Motor neuron (in vitro differentiated cells): ENCODE measurements at regions not wholly inside any gene's neighbourhood (a gene's known extent, or its start where the extent isn't known, plus 50 kb on each side); places are given as distances from the start of the nearest gene placed in this dataset.
A peak's percentile ranks its signal among the peaks of the same experiment; 100 is the strongest.

Experiments
- ATAC-seq, 8 experiments: fragments of 200-7000 bp; cut with Tn5 transposase; replicated peaks in 6 of 8; 2 replicates each; pipeline ENCODE4 v1.8.0; 2021; ENCODE audit warnings: mild to moderate bottlenecking in 8 of 8, moderate library complexity in 8 of 8
- H3K27ac ChIP-seq, 2 donors: fragments of 250-450 bp; sonication (Bioruptor Pico); 2 replicates each; pipeline ENCODE4 v1.9.0; 2021; ENCODE audit warnings: antibody characterized with exemption in 2 of 2, mild to moderate bottlenecking in 2 of 2, moderate library complexity in 1 of 2
- H3K4me1 ChIP-seq, 2 donors: fragments of 250-450 bp; sonication (Bioruptor Pico); replicated peaks in 1 of 2; 2 replicates each; pipeline ENCODE4 v1.6.1; 2021; ENCODE audit warnings: antibody characterized with exemption in 2 of 2, mild to moderate bottlenecking in 2 of 2, moderate library complexity in 1 of 2
- H3K4me3 ChIP-seq, 5 donors: fragments of 250-450 bp; sonication (Bioruptor Pico); 2 replicates each; pipeline ENCODE4 v1.9.0; 2021; ENCODE audit warnings: antibody characterized with exemption in 5 of 5, mild to moderate bottlenecking in 5 of 5, moderate library complexity in 4 of 5
- WGBS, 10 experiments: fragments of 450-650 bp; shearing (Covaris generic); methylation state at CpG; one replicate each; pipeline ENCODE4 v1.0.0; 2022; 5-methylcytosine and 5-hydroxymethylcytosine counted together
- in situ Hi-C, 9 experiments: fragments of 400-800 bp; cut with MboI; loops; one replicate each; pipeline ENCODE4 v1.15.0; 2021; ENCODE audit warnings: low sequenced_read_pairs in 9 of 9, low pct_unique_long_range_greater_than_20kb in 2 of 9; ENCODE audit not compliant: unreplicated experiment in 9 of 9

GRCh38 chr2:176642074-176642473 is 372.8 kb downstream of the MTX2 start:
- no peak for ATAC-seq
- H3K27ac ChIP-seq: no peak overlapping the region
- in situ Hi-C loops: loop anchor here in 5 of 9 experiments (10.0 to 25.0 kb wide), 4 partner anchors 155 to 517 kb away; partner anchors contain the start of genes HOXD8 (in 3 of the 5) and HOXD9 (in 1 of the 5)
- WGBS, 10 experiments: 7 to 78% (median 33%) methylated on average over 1 to 4 of the region's 4 CpGs; no CpG with 5 or more reads in 3 of the 10 experiments
- H3K4me3 ChIP-seq: no peak overlapping the region
- peaks cover 7 to 8% of the 10 kb centered on the region in 2 donors for H3K4me1 ChIP-seq

GRCh38 chr2:176643646-176644045 is 374.4 kb downstream of the MTX2 start:
- WGBS, 10 experiments: 7 to 97% (median 63%) methylated on average over 2 to 6 of the region's 8 CpGs; no CpG with 5 or more reads in 1 of the 10 experiments
- in situ Hi-C loops: loop anchor here in 5 of 9 experiments (10.0 to 25.0 kb wide), 4 partner anchors 156 to 519 kb away; partner anchors contain the start of genes HOXD8 (in 3 of the 5) and HOXD9 (in 1 of the 5)
- ATAC-seq: peak in 5 of 8 experiments; percentile 95 to 100 (median 99)

GRCh38 chr2:176645494-176645893 is 376.3 kb downstream of the MTX2 start:
- H3K4me1 ChIP-seq: peaks cover 7 to 8% of the 10 kb centered on the region in 2 donors
- H3K27ac ChIP-seq: no peak overlapping the region
- ATAC-seq: no peak
- in situ Hi-C loops: loop anchor here in 5 of 9 experiments (5.0 to 25.0 kb wide), 5 partner anchors 158 to 521 kb away; partner anchors contain the start of genes HOXD8 (in 4 of the 5) and HOXD9 (in 1 of the 5)
- no peak overlapping the region for H3K4me3 ChIP-seq
- 80 to 100% (median 95%) methylated on average over 1 to 3 of the region's 3 CpGs; no CpG with 5 or more reads in 2 of the 10 experiments for WGBS, 10 experiments

More at GRCh38 chr2:176643646-176644045, 374.4 kb downstream of the MTX2 start:
- no peak overlapping the region for H3K4me3 ChIP-seq
- peaks cover 7 to 8% of the 10 kb centered on the region in 2 donors for H3K4me1 ChIP-seq
- H3K27ac ChIP-seq: no peak overlapping the region

DNA sequence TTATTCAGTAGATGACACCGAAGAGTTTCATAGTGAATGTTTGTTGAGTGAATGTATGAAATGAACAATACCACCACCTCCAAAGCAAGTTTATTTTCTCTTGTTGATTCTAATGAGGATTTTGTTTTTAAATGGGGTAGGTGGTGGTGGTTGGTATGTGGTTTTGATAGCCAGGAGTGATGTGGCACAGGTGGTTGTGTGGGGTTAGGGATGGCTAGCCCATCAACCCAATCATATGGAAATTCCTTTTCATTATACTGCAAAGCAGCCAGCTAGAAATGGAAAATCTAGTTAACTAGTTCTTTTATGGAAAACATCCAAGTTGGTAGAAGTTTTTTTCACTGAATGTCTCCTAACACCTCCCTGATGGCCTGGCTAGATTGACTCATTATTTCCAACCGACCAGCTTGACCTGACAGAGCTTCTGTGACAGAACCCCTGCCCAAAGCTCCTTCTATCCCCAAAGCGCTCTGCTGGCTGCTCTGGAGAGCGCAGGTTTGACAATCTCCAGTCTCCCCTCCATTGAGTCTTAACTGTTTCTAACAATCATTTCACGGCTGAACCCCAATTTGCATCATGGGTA is 376.9 kb downstream of the MTX2 start:
- in situ Hi-C loops: loop anchor here in 5 of 9 experiments (5.0 to 25.0 kb wide), 5 partner anchors 159 to 521 kb away; partner anchors contain the start of genes HOXD8 (in 4 of the 5) and HOXD9 (in 1 of the 5)
- no peak overlapping the region for H3K27ac ChIP-seq
- WGBS, 10 experiments: 20 to 100% (median 64%) methylated on average over 1 to 5 of the region's 5 CpGs; no CpG with 5 or more reads in 2 of the 10 experiments
- H3K4me3 ChIP-seq: no peak overlapping the region
- ATAC-seq: no peak
- H3K4me1 ChIP-seq: peaks cover 7 to 8% of the 10 kb centered on the region in 2 donors

GRCh38 chr2:176647325-176648165 is 378.3 kb downstream of the MTX2 start:
- peak in 1 of 8 experiments; percentile 17 for ATAC-seq
- Histone ChIP-seq H3K27ac (no peak overlapping the region), H3K4me1 (peaks cover 7 to 11% of the 10 kb centered on the region in 2 donors), H3K4me3 (no peak overlapping the region)
- in situ Hi-C loops: loop anchor here in 5 of 9 experiments (5.0 to 25.0 kb wide), 5 partner anchors 160 to 523 kb away; partner anchors contain the start of genes HOXD8 (in 4 of the 5) and HOXD9 (in 1 of the 5)
- 80 to 96% (median 90%) methylated on average over 2 to 11 of the region's 11 CpGs for whole genome bisulfite sequencing, 10 experiments

GRCh38 chr2:176648700-176649297 is 379.6 kb downstream of the MTX2 start:
- Histone ChIP-seq H3K4me1 (peaks cover 3 to 14% of the 10 kb centered on the region in 2 donors), H3K4me3 (no peak overlapping the region), H3K27ac (no peak overlapping the region)
- in situ Hi-C loops: loop anchor here in 5 of 9 experiments (5.0 to 25.0 kb wide), 5 partner anchors 161 to 524 kb away; partner anchors contain the start of genes HOXD8 (in 4 of the 5) and HOXD9 (in 1 of the 5)
- ATAC-seq: no peak
- 68 to 100% (median 90%) methylated on average over 1 to 8 of the region's 8 CpGs; no CpG with 5 or more reads in 1 of the 10 experiments for WGBS, 10 experiments

DNA sequence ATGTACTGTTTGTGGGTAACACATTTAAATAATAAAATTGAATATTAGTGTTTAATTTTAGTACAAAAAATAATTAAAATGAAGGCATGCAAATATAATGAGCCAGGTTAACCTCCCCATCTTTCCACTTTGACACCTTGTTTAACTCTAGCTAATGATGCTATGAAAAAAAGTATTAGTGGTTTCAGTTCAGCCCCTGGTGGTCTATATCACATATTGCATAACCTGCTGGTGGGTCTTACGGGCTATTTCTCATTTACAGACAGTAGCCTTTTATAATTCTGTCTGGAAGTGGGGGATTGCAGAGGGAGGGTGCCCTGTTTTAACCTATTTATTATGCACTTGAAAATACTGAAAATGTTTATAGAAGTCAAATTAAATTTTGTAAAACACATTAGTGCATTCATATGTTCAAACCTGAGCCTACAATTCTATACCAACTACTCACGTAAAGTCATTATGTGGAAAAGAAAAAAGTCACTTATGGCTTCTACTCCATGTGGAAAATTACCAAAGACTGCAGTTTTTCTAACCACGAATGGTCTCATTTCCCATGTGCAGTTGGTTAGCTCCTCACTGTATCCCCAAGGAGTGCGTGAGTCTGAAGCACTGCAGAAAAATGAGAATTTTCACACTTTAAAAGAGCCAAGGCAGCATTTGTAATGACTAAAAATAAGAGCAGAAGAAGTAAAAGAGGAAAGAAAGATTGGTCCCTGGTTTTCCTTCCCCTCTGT is 381.0 kb downstream of the MTX2 start:
- WGBS, 10 experiments: 66 to 100% (median 94%) methylated on average over 2 to 4 of the region's 4 CpGs; no CpG with 5 or more reads in 1 of the 10 experiments
- in situ Hi-C loops: loop anchor here in 5 of 9 experiments (25.0 kb wide), 2 partner anchors 137 to 487 kb away; no protein-coding TSS in a partner anchor
- H3K27ac ChIP-seq: no peak overlapping the region
- no peak overlapping the region for H3K4me3 ChIP-seq
- no peak for ATAC-seq
- peaks cover 4 to 17% of the 10 kb centered on the region in 2 donors for H3K4me1 ChIP-seq

- 81 to 95% (median 88%) methylated on average over 4 to 13 of the region's 13 CpGs for WGBS, 10 experiments
- no peak overlapping the region for H3K27ac ChIP-seq
- H3K4me3 ChIP-seq: no peak overlapping the region
- peaks cover 4 to 17% of the 10 kb centered on the region in 2 donors for H3K4me1 ChIP-seq
- in situ Hi-C loops: loop anchor here in 5 of 9 experiments (25.0 kb wide), 2 partner anchors 136 to 486 kb away; no protein-coding TSS in a partner anchor
- ATAC-seq: no peak
Observed at GRCh38 chr2:176650838-176651555, 381.8 kb downstream of the MTX2 start.

GRCh38 chr2:176652300-176653182 is 383.3 kb downstream of the MTX2 start:
- ATAC-seq: peak; percentile 20 to 54 (median 42)
- H3K4me3 ChIP-seq: no peak overlapping the region
- WGBS, 10 experiments: 3 to 64% (median 48%) methylated on average over 4 to 9 of the region's 9 CpGs; no CpG with 5 or more reads in 1 of the 10 experiments
- in situ Hi-C loops: loop anchor here in 5 of 9 experiments (25.0 kb wide), 2 partner anchors 135 to 485 kb away; no protein-coding TSS in a partner anchor
- H3K27ac ChIP-seq: no peak overlapping the region
- H3K4me1 ChIP-seq: peaks cover 4 to 17% of the 10 kb centered on the region in 2 donors
